Anterior cingulate cortex (tissue), 58 donors: ENCODE measurements at regions not wholly inside any gene's neighbourhood (a gene's known extent, or its start where the extent isn't known, plus 50 kb on each side); places are given as distances from the start of the nearest gene placed in this dataset.

Experiments used
- DNase-seq, 58 donors: peaks; one replicate each; lab custom pipeline; 2025; lab: John Stamatoyannopoulos, UW

- peak in 17 of 58 donors; percentile 1 to 29 (median 6) for DNase-seq
These were observed 601.2 kb upstream of the ARID1B start for GRCh38 chr6:156175971-156176421.

GRCh38 chr6:156175433-156175832 lies 601.7 kb upstream of the ARID1B start:
- DNase-seq, result no peak

GRCh38 chr6:156174031-156174890 lies 602.9 kb upstream of the ARID1B start:
- DNase-seq, result no peak

- DNase-seq, result no peak
These were observed 607.8 kb upstream of the ARID1B start for GRCh38 chr6:156169371-156169770.

- DNase-seq, result no peak
These were observed 609.5 kb upstream of the ARID1B start for GRCh38 chr6:156167625-156168071.

- DNase-seq, result no peak
These were observed 610.1 kb upstream of the ARID1B start for GRCh38 chr6:156167016-156167624.

GRCh38 chr6:156166093-156166492 lies 611.1 kb upstream of the ARID1B start:
- no peak for DNase-seq

- no peak for DNase-seq
These were observed 612.3 kb upstream of the ARID1B start for GRCh38 chr6:156164701-156165452.

GRCh38 chr6:156163311-156163710 lies 613.9 kb upstream of the ARID1B start:
- DNase-seq, result no peak

- DNase-seq, result no peak
These were observed 615.7 kb upstream of the ARID1B start for GRCh38 chr6:156161471-156161870.

GRCh38 chr6:156160795-156161165 lies 616.4 kb upstream of the ARID1B start:
- DNase-seq, result no peak

- DNase-seq, result no peak
These were observed 617.0 kb upstream of the ARID1B start for GRCh38 chr6:156160007-156160794.

- DNase-seq, result no peak
These were observed 622.3 kb upstream of the ARID1B start for GRCh38 chr6:156154896-156155295.

- DNase-seq, result no peak
These were observed 626.8 kb upstream of the ARID1B start for GRCh38 chr6:156150391-156150790.

- DNase-seq, result no peak
These were observed 630.3 kb upstream of the ARID1B start for GRCh38 chr6:156146891-156147290.

GRCh38 chr6:156131221-156131903 lies 645.8 kb upstream of the ARID1B start:
- no peak for DNase-seq

GRCh38 chr6:156126535-156126934 lies 650.6 kb upstream of the ARID1B start:
- peak in 1 of 58 donors; percentile 18 for DNase-seq

GRCh38 chr6:156125844-156126243 lies 651.3 kb upstream of the ARID1B start:
- no peak for DNase-seq

GRCh38 chr6:156123731-156124130 lies 653.4 kb upstream of the ARID1B start:
- DNase-seq, result no peak

GRCh38 chr6:156121973-156122372 lies 655.2 kb upstream of the ARID1B start:
- no peak for DNase-seq
